ENCODE measurements at regions not wholly inside any gene's neighbourhood (a gene's known extent, or its start where the extent isn't known, plus 50 kb on each side); places are given as distances from the start of the nearest gene placed in this dataset.

DNA sequence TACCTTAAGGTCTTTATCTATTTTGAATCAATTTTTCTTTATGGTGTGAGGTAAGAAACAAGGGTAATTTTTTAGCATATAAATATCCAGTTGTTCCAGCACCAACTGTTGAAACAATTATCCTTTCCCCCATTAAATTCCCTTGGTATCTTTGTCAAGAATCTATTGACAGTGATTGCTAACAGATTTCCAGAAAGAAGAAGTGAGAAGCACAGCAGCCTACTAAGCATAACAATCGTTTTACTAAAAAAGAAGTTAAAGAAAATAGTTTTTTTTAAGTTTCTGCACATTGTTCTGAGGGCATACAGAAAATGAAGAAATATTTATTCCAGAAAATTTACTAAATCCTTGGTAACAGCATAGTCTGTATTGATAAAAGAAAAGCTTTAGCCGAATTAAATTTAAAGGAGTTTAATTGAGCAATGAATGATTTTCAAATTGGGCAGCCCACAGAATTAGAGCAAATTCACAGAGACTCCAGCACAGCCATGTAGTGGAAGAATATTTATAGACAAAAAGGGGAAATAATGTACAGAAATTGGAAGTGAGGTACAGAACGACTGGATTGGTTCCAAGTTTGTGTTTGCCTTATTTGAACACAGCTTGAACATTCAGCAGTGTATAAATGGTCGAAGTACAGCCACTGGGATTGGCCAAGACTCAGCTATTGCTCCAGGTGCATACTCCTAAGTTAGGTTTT is 97.9 kb upstream of the UST start:
- Histone ChIP-seq H3K9me3 (peaks cover 3% of the 10 kb centered on the region), H3K27ac (no peak overlapping the region), H3K4me1 (ENCODE audit: control insufficient read depth in 1 of 2, insufficient read depth in 1 of 2, low read depth in 1 of 2, low read length in 1 of 2) (no peaks in the 10 kb centered on the region), H3K36me3 (no peaks in the 10 kb centered on the region), H3K4me3 (ENCODE audit: low read depth in 1 of 2, low read length in 1 of 2) (no peak overlapping the region), H3K27me3 (no peaks in the 10 kb centered on the region)
- TF ChIP-seq, protein P1, sequence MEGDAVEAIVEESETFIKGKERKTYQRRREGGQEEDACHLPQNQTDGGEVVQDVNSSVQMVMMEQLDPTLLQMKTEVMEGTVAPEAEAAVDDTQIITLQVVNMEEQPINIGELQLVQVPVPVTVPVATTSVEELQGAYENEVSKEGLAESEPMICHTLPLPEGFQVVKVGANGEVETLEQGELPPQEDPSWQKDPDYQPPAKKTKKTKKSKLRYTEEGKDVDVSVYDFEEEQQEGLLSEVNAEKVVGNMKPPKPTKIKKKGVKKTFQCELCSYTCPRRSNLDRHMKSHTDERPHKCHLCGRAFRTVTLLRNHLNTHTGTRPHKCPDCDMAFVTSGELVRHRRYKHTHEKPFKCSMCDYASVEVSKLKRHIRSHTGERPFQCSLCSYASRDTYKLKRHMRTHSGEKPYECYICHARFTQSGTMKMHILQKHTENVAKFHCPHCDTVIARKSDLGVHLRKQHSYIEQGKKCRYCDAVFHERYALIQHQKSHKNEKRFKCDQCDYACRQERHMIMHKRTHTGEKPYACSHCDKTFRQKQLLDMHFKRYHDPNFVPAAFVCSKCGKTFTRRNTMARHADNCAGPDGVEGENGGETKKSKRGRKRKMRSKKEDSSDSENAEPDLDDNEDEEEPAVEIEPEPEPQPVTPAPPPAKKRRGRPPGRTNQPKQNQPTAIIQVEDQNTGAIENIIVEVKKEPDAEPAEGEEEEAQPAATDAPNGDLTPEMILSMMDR (IDR thresholded peaks at IDR 0.05) = no peak

DNA sequence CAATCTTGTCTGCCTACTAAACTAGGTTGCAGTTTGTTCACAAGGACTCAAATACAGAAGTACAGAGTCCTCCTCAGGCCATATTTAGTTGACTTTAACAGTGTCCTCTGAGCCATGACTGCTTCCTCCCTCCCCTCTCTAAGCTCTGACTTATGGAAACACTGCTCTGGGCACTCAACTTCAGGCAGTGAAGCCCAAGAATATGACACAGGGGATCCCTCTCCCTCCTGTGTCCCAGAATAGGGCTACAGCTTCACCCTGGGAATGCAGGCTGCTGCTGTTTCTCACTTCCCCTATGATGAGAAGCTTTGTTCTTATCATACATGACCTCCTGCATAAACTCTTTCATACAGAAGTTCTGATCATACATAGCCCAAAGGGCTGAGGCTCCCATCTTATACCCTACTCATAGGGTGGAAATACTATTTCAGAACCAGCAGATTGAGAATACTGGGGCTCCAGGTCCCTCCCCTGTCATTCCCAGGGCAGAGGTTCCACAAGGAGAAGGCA is 97.3 kb upstream of the UST start:
- H3K36me3 ChIP-seq = no peaks in the 10 kb centered on the region
- TF ChIP-seq, protein P1 (IDR thresholded peaks at IDR 0.05) = no peak
- no peaks in the 10 kb centered on the region for H3K4me1 ChIP-seq (ENCODE audit: control insufficient read depth in 1 of 2, insufficient read depth in 1 of 2, low read depth in 1 of 2, low read length in 1 of 2)
- H3K27me3 ChIP-seq = no peaks in the 10 kb centered on the region
- no peak overlapping the region for H3K27ac ChIP-seq
- no peak overlapping the region for H3K4me3 ChIP-seq (ENCODE audit: low read depth in 1 of 2, low read length in 1 of 2)
- peaks cover 3% of the 10 kb centered on the region for H3K9me3 ChIP-seq

DNA sequence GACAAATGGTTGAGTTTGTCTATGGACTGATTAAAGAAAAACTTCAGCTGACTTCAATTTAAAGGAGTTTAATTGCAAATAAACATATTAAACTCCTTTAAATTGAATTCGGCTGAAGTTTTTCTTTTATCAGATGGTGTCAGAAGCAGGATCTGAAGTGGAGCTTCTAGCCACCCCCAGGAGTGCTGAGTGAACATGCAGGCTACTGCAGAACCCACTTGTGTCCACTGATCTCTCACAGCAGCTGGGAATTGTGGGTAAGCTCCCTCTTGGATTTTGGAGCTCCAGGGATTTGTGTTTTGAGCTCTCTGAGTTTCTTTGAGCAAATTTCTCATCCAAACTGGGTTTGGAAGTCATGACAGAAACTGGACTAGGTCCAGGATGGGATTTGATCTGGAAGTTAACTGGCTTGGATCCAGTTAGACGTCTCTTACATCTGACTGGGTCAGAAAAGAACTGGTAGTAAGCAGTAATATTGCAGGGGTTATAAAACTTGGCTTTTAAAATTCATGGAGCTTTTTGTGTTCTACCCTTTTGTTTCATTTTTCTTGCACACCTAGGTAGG is 95.8 kb upstream of the UST start:
- TF ChIP-seq, protein P1 (IDR thresholded peaks at IDR 0.05) = no peak
- Histone ChIP-seq H3K36me3 (no peaks in the 10 kb centered on the region), H3K27me3 (no peaks in the 10 kb centered on the region), H3K4me1 (ENCODE audit: control insufficient read depth in 1 of 2, insufficient read depth in 1 of 2, low read depth in 1 of 2, low read length in 1 of 2) (no peaks in the 10 kb centered on the region), H3K9me3 (peaks cover 3% of the 10 kb centered on the region), H3K4me3 (ENCODE audit: low read depth in 1 of 2, low read length in 1 of 2) (no peak overlapping the region), H3K27ac (no peak overlapping the region)

DNA sequence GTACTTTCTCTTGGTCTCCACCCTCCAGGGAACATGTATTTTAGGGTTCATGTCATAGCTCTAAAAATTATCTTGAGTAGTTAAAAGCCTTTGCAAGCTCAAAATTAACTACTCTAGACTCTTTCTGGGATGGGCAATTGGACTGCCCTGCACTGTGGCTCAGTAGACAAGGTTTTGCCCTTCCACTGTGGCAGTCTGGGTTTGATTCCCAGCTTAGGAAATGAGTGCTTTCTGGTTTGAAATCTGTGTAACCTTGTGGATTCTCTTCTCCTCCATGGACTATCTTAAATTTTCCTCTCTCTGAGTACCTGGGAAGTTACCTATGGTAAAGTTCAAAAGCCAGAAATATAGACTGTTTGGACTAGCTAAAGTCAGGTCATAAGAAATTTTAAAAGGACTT is 94.6 kb upstream of the UST start:
- Histone ChIP-seq H3K9me3 (peaks cover 3% of the 10 kb centered on the region), H3K27me3 (no peaks in the 10 kb centered on the region), H3K4me1 (ENCODE audit: control insufficient read depth in 1 of 2, insufficient read depth in 1 of 2, low read depth in 1 of 2, low read length in 1 of 2) (no peaks in the 10 kb centered on the region), H3K27ac (no peak overlapping the region), H3K36me3 (no peaks in the 10 kb centered on the region), H3K4me3 (ENCODE audit: low read depth in 1 of 2, low read length in 1 of 2) (no peak overlapping the region)
- TF ChIP-seq, protein P1 (IDR thresholded peaks at IDR 0.05) = no peak

DNA sequence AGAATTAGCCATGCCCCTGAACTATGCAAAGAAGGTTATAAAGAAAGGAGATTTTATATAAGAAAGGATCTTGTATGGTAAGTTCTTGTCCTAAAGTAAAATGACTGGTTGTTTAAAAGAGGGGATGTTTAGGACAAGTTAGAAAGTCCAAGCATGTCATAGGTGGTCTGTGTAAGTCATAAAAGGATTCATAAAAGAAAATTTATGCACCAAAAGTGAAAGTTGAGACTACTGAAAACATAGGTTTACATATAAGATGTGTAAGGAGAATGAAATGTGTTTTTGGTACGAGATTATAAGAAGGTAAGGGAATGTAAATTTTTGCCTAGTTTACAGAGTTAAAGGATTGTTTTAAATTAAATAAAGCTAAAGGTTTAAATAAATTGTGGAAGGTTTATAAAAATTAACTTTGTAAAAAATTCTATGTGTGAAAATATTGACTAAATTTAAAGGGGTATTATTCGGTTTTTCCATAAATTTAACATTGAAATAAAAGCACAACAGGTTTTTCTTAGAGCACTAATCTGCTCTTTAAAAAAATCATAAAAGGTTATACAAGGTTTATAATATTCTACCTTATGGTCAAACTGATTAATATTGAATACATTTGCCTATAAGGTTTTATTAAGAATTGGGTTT is 93.6 kb upstream of the UST start:
- H3K27ac ChIP-seq = no peak overlapping the region
- TF ChIP-seq, protein P1 (IDR thresholded peaks at IDR 0.05) = no peak
- H3K9me3 ChIP-seq = peaks cover 3% of the 10 kb centered on the region
- H3K4me1 ChIP-seq (ENCODE audit: control insufficient read depth in 1 of 2, insufficient read depth in 1 of 2, low read depth in 1 of 2, low read length in 1 of 2) = no peaks in the 10 kb centered on the region
- no peak overlapping the region for H3K4me3 ChIP-seq (ENCODE audit: low read depth in 1 of 2, low read length in 1 of 2)
- H3K36me3 ChIP-seq = no peaks in the 10 kb centered on the region
- H3K27me3 ChIP-seq = no peaks in the 10 kb centered on the region

All from neutrophil (primary cell).